B cell (primary cell): ENCODE measurements at regions not wholly inside any gene's neighbourhood (a gene's known extent, or its start where the extent isn't known, plus 50 kb on each side); places are given as distances from the start of the nearest gene placed in this dataset.

Experiments
- ATAC-seq: fragments of 200-7000 bp; cut with Tn5 transposase; one replicate; pipeline ENCODE4 v1.10.0; 2021; ENCODE audit warnings: low read depth, mild to moderate bottlenecking, moderate number of reproducible peaks, moderate library complexity
- CTCF ChIA-PET: fragments of 350-600 bp; sonication (Branson Sonifier 250); formaldehyde crosslinking; loops from one replicate; lab custom pipeline; 2021; ENCODE audit warnings: antibody characterized with exemption, inconsistent platforms; lab: Charles Lee
- POLR2A ChIA-PET: fragments of 350-600 bp; sonication (Branson Sonifier 250); formaldehyde crosslinking; loops from one replicate; lab custom pipeline; 2021; ENCODE audit warnings: antibody characterized with exemption; lab: Charles Lee
- DNase-seq: peaks from one replicate; pipeline ENCODE4 v3.0.0; 2013
- H2AFZ ChIP-seq: 2 replicates; pipeline ENCODE4 v1.6.1; 2012; ENCODE audit warnings: mild to moderate bottlenecking, low read depth, low read length; ENCODE audit not compliant: insufficient read depth, poor library complexity, severe bottlenecking
- H3K27ac ChIP-seq, 2 donors: 1 replicate in 1 of 2; 2 replicates in 1 of 2; pipeline ENCODE4 v1.5.1; 2012 to 2013; ENCODE audit warnings: low read length in 2 of 2, mild to moderate bottlenecking in 2 of 2, moderate library complexity in 1 of 2
- H3K27me3 ChIP-seq, 4 experiments: fragments of 200-600 bp in 1 of 4; sonication (generic) in 1 of 4; replicated peaks in 1 of 4; 1 replicate in 2 of 4; 2 replicates in 2 of 4; pipeline versions ENCODE4 v1.6.1 to v1.7.0; 2013 to 2016; ENCODE audit warnings: low read length in 3 of 4, mild to moderate bottlenecking in 2 of 4, mixed read lengths in 1 of 4, moderate library complexity in 1 of 4; ENCODE audit not compliant: insufficient read depth in 4 of 4, control insufficient read depth in 3 of 4; ENCODE audit errors: control extremely low read depth in 1 of 4
- H3K36me3 ChIP-seq, 2 experiments: replicated peaks in 1 of 2; 1 replicate in 1 of 2; 2 replicates in 1 of 2; pipeline versions ENCODE4 v1.6.1 to v1.7.1; 2013; ENCODE audit warnings: low read length in 1 of 2; ENCODE audit not compliant: insufficient read depth in 2 of 2, control insufficient read depth in 1 of 2; ENCODE audit errors: control extremely low read depth in 1 of 2, extremely low read depth in 1 of 2
- H3K4me1 ChIP-seq, 2 donors: fragments of 200-600 bp in 1 of 2; sonication (generic) in 1 of 2; 1 replicate in 1 of 2; 2 replicates in 1 of 2; pipeline versions ENCODE4 v1.5.1 to v1.6.1; 2013 to 2017; ENCODE audit warnings: low read length in 2 of 2; ENCODE audit not compliant: control insufficient read depth in 2 of 2, insufficient read depth in 2 of 2
- H3K4me2 ChIP-seq: replicated peaks from 2 replicates; pipeline ENCODE3; 2012; ENCODE audit warnings: mild to moderate bottlenecking, low read depth, low read length; ENCODE audit not compliant: poor library complexity, severe bottlenecking
- H3K4me3 ChIP-seq, 5 experiments: fragments of 200-600 bp in 1 of 5; sonication (generic) in 1 of 5; 1 replicate in 3 of 5; 2 replicates in 2 of 5; pipeline versions ENCODE4 v1.5.1 to v1.7.0; 2011 to 2016; ENCODE audit warnings: low read length in 4 of 5, mild to moderate bottlenecking in 4 of 5, low read depth in 2 of 5, control low read depth in 1 of 5, moderate library complexity in 1 of 5; ENCODE audit not compliant: insufficient read depth in 1 of 5; ENCODE audit errors: control extremely low read depth in 1 of 5, extremely low read depth in 1 of 5
- H3K79me2 ChIP-seq: fragments of 200-600 bp; sonication (generic); one replicate; pipeline ENCODE4 v1.6.0; 2016; ENCODE audit warnings: low read length; ENCODE audit not compliant: control insufficient read depth, insufficient read depth
- H3K9ac ChIP-seq: fragments of 200-600 bp; sonication (generic); 2 replicates; pipeline ENCODE4 v1.6.1; 2017; ENCODE audit warnings: mild to moderate bottlenecking, low read length, moderate library complexity
- H3K9me3 ChIP-seq, 3 donors: one replicate each; pipeline versions ENCODE4 v1.6.1 to v1.7.1; 2013; ENCODE audit warnings: low read length in 2 of 3; ENCODE audit not compliant: control insufficient read depth in 2 of 3, insufficient read depth in 1 of 3; ENCODE audit errors: control extremely low read depth in 1 of 3
- H4K20me1 ChIP-seq: 2 replicates; pipeline ENCODE4 v1.6.0; 2012; ENCODE audit warnings: mild to moderate bottlenecking, low read length; ENCODE audit not compliant: insufficient read depth, control insufficient read depth, poor library complexity, severe bottlenecking
- H3K27ac Mint-ChIP-seq: one replicate; pipeline ENCODE4 v1.8.0; 2021; ENCODE audit warnings: mixed read lengths
- H3K27me3 Mint-ChIP-seq: one replicate; pipeline ENCODE4 v1.8.0; 2021; ENCODE audit warnings: mixed read lengths
- H3K4me1 Mint-ChIP-seq: one replicate; pipeline ENCODE4 v1.8.0; 2021; ENCODE audit warnings: mixed read lengths
- H3K4me3 Mint-ChIP-seq: one replicate; pipeline ENCODE4 v1.8.0; 2021; ENCODE audit warnings: mixed read lengths
- H3K9me3 Mint-ChIP-seq: one replicate; pipeline ENCODE4 v1.8.0; 2022; ENCODE audit warnings: mixed read lengths; ENCODE audit not compliant: insufficient read depth
- EZH2 ChIP-seq: IDR thresholded peaks from 2 replicates; pipeline ENCODE4 v1.6.1; 2012; ENCODE audit warnings: borderline replicate concordance, low read depth, mild to moderate bottlenecking, moderate library complexity, low read length; ENCODE audit not compliant: insufficient read depth, poor library complexity, severe bottlenecking
- WGBS: methylation state at CpG from one replicate; pipeline ENCODE4 v1.1.5; 2013; ENCODE audit warnings: missing lambda C conversion rate; ENCODE audit not compliant: insufficient coverage; 5-methylcytosine and 5-hydroxymethylcytosine counted together
- intact Hi-C: fragments of 100-400 bp; cut with micrococcal nuclease; formaldehyde crosslinking; loops from one replicate; pipeline ENCODE4 v1.10.0; 2022
- TF ChIP-seq, protein P1 (sequence below): fragments of 200-600 bp; IDR thresholded peaks from one replicate; pipeline ENCODE4 v1.8.0; 2022; ENCODE audit warnings: antibody characterized with exemption, mild to moderate bottlenecking

DNA sequence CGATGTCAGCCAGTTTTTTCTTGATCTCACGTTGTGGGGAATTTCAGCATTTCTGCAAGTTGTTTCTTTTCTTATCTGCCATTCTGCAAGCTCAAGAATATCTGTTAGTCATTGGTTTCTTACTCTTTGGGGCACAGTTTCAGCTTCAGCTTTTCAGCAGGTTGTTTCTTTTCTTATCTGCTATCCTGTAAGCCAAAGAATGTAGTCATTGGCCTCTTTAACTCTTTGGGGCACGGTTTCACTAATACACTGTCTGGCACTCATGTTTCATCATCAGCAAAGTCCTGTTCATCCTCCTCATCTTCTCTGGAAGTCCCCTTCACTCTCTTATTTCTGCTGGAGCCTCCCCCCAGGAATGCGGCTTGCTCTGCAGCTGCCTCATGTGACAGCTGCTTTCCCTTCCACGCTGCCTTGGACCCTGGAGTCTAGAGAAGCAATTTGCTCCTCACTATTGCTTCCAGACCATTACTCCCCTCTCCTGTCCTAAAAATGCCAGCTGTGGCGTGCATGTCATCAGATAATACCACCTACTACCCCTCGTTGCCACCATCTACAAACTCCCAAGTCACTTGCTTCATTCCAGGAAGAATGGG is 67.0 kb upstream of the CACNA1E start:
- no peaks in the 10 kb centered on the region for H4K20me1 ChIP-seq
- intact Hi-C loops = no loop called here
- no peak overlapping the region for H3K9ac ChIP-seq
- H3K27me3 ChIP-seq = no peaks in the 10 kb centered on the region
- Mint-ChIP-seq H3K4me1 (no peaks in the 10 kb centered on the region), H3K9me3 (no peaks in the 10 kb centered on the region), H3K4me3 (no peak overlapping the region), H3K27ac (no peak overlapping the region), H3K27me3 (peaks cover 4% of the 10 kb centered on the region)
- H2AFZ ChIP-seq = no peak overlapping the region
- H3K79me2 ChIP-seq = no peaks in the 10 kb centered on the region
- no peak overlapping the region for H3K27ac ChIP-seq
- 78% methylated on average over 7 of the region's 7 CpGs for WGBS
- POLR2A ChIA-PET = no interaction called here
- CTCF ChIA-PET = interaction anchor here (1.1 kb wide), 1 partner anchor 9 kb away, joined by 4 read pairs; no protein-coding TSS in a partner anchor
- DNase-seq (no peak), ATAC-seq (no peak)
- no peak overlapping the region for H3K4me2 ChIP-seq
- no peak overlapping the region for H3K4me3 ChIP-seq
- H3K36me3 ChIP-seq = no peaks in the 10 kb centered on the region
- TF ChIP-seq, protein P1, sequence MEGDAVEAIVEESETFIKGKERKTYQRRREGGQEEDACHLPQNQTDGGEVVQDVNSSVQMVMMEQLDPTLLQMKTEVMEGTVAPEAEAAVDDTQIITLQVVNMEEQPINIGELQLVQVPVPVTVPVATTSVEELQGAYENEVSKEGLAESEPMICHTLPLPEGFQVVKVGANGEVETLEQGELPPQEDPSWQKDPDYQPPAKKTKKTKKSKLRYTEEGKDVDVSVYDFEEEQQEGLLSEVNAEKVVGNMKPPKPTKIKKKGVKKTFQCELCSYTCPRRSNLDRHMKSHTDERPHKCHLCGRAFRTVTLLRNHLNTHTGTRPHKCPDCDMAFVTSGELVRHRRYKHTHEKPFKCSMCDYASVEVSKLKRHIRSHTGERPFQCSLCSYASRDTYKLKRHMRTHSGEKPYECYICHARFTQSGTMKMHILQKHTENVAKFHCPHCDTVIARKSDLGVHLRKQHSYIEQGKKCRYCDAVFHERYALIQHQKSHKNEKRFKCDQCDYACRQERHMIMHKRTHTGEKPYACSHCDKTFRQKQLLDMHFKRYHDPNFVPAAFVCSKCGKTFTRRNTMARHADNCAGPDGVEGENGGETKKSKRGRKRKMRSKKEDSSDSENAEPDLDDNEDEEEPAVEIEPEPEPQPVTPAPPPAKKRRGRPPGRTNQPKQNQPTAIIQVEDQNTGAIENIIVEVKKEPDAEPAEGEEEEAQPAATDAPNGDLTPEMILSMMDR = no peak
- no peak for TF ChIP-seq EZH2
- no peaks in the 10 kb centered on the region for H3K4me1 ChIP-seq
- H3K9me3 ChIP-seq = peaks cover 0 to 5% (median 0%) of the 10 kb centered on the region in 3 donors

DNA sequence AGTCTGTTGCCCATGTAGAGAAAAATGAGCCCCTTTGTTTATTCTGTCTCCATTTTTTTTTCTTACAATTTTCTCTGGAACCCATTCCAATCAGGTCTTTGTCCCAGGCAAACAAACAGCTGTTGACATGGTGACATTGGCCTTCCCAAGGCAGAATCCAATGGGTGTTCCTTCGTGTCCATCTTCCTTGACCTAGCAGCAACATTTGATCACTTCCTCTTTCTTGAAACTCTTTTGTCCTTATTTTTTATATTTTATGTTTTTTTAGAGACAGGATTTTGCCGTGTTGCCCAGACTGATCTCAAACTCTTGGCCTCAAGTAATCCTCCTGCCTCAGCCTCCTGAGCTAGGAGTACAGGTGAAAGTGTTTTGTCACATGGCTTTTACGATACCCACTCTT is 65.4 kb upstream of the CACNA1E start:
- H3K27ac Mint-ChIP-seq = no peak overlapping the region
- no peak for DNase-seq
- no peak overlapping the region for H3K4me3 Mint-ChIP-seq
- ATAC-seq = no peak
- POLR2A ChIA-PET = no interaction called here
- CTCF ChIA-PET = no interaction called here
- Histone ChIP-seq H3K4me3 (no peak overlapping the region), H3K36me3 (no peaks in the 10 kb centered on the region), H3K27ac (no peak overlapping the region), H4K20me1 (no peaks in the 10 kb centered on the region), H2AFZ (no peak overlapping the region), H3K9ac (no peak overlapping the region), H3K4me1 (no peaks in the 10 kb centered on the region), H3K9me3 (peaks cover 0 to 5% (median 0%) of the 10 kb centered on the region in 3 donors), H3K79me2 (no peaks in the 10 kb centered on the region), H3K27me3 (no peaks in the 10 kb centered on the region), H3K4me2 (no peak overlapping the region)
- no peak for TF ChIP-seq EZH2
- TF ChIP-seq, protein P1 = no peak
- H3K27me3 Mint-ChIP-seq = peaks cover 10% of the 10 kb centered on the region
- no peaks in the 10 kb centered on the region for H3K4me1 Mint-ChIP-seq
- no peaks in the 10 kb centered on the region for H3K9me3 Mint-ChIP-seq
- WGBS = no CpG with 5 or more reads among the region's 3 CpGs
- intact Hi-C loops = no loop called here
